ENCODE measurements at regions not wholly inside any gene's neighbourhood (a gene's known extent, or its start where the extent isn't known, plus 50 kb on each side); places are given as distances from the start of the nearest gene placed in this dataset.

DNA sequence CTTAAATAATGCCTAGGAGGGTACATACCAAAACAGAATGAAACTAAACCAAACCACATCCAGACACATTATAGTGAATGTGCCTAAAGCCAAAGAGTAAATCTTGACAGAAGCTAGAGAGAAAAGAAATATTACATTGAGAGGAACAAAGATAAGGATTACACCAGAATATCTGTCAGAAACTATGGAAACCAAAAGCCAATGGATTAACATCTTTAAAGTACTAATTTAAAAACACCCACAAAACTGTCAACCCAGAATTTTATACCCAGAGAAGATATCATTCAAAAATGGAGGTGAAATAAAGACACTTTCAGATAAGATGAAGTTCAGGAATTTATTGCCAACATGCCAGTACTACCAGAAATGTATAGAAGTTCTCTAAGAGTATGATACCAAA is 198.5 kb upstream of the ZEB2 start:
- TF ChIP-seq, protein P1, sequence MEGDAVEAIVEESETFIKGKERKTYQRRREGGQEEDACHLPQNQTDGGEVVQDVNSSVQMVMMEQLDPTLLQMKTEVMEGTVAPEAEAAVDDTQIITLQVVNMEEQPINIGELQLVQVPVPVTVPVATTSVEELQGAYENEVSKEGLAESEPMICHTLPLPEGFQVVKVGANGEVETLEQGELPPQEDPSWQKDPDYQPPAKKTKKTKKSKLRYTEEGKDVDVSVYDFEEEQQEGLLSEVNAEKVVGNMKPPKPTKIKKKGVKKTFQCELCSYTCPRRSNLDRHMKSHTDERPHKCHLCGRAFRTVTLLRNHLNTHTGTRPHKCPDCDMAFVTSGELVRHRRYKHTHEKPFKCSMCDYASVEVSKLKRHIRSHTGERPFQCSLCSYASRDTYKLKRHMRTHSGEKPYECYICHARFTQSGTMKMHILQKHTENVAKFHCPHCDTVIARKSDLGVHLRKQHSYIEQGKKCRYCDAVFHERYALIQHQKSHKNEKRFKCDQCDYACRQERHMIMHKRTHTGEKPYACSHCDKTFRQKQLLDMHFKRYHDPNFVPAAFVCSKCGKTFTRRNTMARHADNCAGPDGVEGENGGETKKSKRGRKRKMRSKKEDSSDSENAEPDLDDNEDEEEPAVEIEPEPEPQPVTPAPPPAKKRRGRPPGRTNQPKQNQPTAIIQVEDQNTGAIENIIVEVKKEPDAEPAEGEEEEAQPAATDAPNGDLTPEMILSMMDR (conservative IDR thresholded peaks at IDR 0.05; ENCODE audit: low read depth, low read length): no peak
- TF ChIP-seq EZH2phosphoT487 (IDR thresholded peaks at IDR 0.05; ENCODE audit: borderline replicate concordance, low read length): no peak

Data from PC-3 (cell line).